HuH-7 (cell line): ENCODE measurements at regions not wholly inside any gene's neighbourhood (a gene's known extent, or its start where the extent isn't known, plus 50 kb on each side); places are given as distances from the start of the nearest gene placed in this dataset.
"Not testable (repeated sequence)": the region's sequence is repeated elsewhere in the genome, so short reads cannot be mapped to it uniquely, and the experiment has no call there.

Source experiments
- DNase-seq: peaks from one replicate; pipeline ENCODE4 v3.0.0; 2011; ENCODE audit warnings: low spot score

DNA sequence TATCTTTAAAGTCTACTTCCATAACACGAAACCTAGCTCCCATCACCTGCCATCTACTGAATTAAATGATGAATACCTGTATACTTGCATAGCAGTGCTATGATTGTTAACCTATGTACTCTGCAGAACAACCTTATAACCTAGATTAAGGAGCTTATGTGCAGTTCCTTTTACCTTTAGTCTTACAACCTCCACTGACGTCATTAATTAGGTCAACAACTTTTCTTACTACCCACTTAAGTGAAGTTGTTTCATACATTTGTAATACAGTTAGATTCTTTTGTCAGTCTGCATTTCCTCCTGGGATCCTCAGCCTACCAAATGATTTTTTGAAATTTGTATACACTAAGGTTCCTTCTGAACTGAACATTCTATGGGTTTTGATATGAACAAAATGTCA lies 1082.3 kb downstream of the SUCLG1 start:
- DNase-seq: no peak

DNA sequence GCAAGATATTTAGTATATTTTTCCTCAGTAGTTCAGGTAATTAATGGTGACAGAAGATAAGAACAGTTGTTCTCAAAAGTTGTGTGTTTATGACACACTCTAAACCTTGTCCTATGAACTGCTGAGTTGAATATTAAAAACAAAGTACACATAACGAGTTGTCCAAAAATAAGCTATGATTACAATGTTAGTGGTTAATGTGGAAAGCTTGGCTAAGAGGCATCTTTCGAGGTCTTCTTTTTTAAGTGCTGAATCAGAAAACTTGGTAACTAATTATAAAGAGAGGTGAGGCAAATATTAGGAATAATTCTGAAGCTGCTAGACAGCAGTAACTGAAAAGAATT lies 1088.7 kb downstream of the SUCLG1 start:
- no peak for DNase-seq

DNA sequence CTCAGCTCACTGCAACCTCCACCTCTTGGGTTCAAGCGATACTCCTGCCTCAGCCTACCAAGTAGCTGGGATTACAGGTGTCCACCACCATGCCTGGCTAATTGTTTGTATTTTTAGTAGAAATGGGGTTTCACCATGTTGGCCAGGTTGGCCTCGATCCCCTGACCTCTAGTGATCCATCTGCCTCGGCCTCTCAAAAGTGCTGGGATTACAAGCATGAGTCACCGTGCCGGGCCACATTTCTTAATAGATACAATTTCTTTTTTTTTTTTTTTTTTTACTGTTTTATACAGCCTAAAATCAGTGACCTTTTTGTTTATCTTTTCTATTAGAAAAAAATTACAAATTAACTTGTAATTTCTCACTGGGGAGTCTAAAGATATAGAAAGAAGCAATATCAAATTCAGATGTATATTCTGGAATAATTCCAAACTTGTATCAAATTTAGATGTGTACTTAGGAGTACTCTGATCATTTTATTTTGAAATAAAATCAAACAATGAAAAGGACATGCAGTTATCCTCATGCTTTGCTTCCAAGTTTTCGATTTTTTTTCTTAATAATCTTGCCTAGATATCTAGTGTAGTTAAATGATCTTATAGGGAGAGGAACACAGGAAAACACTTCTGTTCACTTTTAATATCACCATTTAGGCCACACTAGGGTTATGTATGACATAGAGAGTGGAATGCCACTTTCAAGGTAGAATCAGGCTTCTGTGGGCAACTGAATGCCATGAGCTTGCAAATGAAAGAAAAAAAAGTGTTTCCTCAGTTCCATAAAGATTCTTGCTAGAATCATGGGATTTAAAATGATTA lies 1089.3 kb downstream of the SUCLG1 start:
- DNase-seq: no peak

DNA sequence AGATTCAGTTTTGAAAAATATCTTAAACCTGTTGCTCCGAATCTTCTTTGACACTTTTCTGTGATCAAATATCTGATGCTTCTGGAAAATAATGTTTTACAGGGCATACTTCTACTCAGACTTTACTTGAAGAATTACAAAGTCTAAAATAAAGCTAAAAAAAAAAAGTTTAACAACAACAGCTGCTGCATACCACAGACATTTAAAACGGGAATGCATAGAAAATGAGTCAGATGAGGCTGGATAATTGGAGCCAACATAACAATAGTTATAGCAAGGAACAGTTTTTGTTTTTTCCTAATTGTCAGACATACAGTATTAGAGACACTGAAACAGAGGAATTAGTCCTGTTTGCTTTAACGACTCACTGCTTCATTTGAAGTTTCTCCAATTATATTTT lies 1090.2 kb downstream of the SUCLG1 start:
- no peak for DNase-seq

DNA sequence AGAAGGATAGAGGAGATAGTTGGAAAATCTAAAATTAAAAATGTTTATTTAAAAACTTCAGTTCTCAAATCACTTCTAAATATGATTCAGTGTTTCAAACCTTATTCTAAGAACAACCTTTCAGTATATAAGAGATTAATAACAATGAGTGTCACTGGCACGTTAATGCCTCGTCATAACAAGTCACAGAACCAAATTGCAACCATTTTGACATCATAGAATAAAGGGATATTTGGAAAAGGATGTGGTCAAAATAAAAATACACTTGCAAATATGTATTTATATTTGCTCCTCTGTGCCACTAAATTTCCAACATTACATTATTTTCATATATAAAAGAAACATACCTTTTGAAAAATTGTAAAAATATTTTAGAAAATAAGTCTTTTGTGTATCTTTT lies 1090.6 kb downstream of the SUCLG1 start:
- no peak for DNase-seq

DNA sequence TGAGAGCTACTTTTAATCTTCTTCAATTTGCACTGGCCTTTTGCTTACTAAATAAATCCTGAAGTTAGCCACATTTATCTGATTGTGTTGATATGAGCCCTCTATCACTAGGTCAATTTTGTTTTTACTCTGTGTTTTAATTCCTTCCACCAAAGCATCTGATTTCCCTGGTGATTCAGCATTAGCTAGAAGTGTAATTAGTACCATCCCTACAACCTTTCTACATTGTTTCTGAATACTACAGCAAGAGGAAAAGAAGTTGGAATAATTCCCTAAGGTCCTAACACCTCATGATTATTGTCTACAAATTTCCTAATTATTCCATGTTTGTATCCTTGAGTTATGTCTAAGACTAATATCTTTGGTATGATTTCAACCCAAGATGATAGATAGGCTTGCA lies 1093.6 kb downstream of the SUCLG1 start:
- DNase-seq: no peak

DNA sequence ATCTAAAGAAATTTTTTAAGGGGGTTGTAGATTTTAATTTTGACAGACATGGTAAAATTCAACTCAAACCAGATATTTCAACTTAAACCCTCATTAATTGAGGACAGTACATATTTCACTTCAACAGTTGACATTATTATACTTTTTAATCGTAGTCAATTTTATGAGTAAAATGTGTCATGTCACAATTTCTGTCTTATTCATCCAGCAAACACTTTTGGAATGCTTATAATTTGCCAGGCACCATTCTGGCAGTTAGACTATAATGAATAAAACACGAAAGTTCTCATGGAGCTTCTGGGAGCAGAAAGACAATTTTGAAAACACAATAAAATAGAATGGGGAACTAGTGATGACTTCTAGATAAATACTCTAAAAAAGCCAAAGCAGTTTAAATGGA lies 1094.8 kb downstream of the SUCLG1 start:
- no peak for DNase-seq

DNA sequence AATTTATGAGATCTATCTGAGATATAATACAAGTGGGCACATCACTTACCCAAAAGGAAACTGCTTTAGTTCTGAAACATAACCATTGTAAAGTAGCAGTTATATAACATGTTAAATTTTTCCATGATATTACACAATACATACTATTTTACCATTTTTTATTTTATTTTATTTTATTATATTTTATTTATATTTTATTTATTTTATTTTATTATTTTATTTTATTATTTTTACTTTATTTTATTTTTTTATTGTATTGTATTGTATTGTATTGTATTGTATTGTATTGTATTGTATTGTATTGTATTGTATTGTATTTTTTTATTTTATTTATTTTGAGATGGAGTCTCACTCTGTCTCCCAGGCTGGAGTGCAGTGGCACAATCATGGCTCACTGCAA lies 1095.9 kb downstream of the SUCLG1 start:
- DNase-seq: not testable (repeated sequence)

DNA sequence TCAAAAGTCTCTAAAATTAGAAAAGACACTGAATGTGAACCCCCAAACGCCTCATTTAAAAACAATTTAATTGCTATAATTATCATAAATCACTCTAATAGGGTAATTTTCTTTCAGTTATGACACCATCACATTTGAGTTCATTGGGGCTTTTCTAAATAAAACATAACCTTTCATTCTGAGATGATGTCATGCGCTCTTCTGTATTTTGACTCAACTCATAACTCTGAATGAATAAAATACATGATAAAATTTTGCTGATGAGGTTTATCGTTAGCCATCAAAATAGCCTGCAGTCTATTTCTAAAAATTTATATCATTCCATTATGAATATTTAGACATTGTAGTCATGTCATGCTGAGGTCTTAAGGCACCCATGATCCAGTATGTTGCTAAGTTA lies 1099.7 kb downstream of the SUCLG1 start:
- no peak for DNase-seq

DNA sequence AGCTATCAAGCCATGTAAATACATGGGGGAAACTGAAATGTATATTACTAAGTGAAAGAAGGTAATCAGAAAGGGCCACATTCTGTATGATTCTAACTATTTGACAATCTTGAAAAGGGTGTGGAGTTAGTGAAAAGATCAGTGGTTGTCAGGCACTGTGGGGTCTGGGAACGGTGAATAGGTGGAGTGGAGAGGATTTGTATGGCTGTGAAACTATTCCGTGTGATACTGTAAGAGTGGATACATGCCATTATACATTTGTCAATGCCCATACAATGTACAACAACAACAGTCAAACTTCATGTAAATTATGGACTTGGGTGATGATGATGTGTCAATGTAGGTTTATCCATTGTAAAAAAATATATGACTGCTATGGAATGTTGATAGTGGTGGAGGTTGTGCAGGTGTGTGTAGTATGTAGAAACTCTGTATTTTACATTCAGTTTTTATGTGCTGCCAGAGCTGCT lies 1116.2 kb downstream of the SUCLG1 start:
- DNase-seq: no peak

DNA sequence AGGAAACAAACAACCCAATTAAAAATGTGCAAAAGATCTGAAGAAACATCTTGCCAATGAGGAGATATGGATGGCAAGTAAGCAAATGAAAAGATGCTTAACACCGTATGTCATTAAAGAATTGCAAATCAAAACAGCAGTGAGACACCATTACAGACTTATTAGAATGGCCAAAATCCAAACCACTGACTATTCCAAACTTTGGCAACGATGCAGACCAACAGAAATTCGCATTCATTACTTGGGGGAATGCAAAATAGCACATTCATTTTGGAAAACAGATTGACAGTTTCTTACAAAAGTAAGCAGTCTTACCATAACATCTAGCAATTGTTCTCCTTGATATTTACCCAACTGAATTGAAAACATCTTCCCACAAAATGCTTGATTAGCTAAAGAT lies 1118.7 kb downstream of the SUCLG1 start:
- DNase-seq: no peak

DNA sequence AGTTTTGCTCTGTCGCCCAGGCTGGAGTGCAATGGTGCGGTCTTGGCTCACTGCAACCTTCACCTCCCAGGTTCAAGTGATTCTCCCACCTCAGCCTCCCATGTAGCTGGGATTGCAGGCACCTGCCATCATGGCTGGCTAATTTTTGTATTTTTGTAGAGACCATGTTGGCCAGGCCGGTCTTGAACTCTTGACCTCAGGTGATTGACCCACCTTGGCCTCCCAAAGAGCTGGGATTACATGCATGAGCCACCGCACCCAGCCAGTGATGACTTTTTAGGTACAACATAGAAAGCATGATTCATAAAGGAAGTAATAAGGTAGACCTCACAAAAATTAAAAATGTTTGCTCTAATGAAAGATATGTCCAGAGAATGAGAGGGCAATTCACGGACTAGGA lies 1119.1 kb downstream of the SUCLG1 start:
- not testable (repeated sequence) for DNase-seq

DNA sequence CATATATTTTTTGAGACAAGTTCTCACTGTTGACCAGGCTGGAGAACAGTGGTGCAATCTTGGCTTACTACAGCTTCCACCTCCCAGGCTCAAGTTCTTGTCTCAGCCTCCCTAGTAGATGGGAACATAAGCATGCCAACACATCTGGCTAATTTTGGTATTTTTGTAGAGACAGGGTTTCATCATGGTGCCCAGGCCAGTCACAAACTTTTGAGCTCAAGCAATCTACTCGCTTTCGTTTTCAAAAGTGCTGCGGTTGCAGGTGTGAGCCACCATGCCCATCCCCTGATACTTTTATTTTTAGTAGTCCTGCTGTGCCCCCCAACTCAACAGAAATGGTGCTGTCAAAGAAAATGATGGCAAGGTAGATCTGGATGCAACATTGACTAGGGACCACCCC lies 1127.3 kb downstream of the SUCLG1 start:
- DNase-seq: no peak

DNA sequence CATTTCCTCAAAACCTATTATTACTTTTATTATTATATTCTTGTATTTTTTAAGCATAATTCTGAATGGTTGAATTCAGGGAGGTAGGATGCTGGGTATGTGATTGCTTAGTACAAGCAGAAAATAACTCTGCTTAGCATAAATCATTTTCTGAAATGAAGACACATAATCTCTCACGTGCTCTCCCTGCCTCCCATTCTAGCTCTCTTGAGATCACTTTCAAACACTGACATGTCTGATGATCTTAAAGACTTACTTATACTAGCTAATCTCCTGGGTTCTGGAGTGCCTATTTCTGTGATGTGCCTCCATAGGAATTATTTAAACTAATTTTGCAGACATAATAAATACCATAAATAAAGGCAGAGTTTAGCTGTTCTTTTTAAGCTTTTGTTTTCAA lies 1136.0 kb downstream of the SUCLG1 start:
- DNase-seq: no peak

DNA sequence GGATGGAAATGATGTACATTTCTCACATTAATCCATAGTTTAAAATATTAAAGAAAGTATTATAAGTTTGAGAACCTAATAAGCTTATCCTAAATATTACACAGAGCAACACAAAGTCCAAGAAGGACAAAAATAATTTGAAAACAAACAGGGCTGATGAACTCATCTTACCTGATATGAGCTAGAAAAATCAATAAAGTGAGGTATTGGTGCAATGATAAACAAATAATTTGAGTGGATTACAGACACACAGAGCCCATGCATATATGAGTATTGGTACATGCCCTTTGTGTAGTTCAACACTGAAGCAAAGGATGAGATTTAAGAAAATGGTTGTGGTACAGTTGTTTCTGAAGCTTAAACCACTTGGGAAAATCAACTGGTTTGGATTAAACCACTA lies 1139.0 kb downstream of the SUCLG1 start:
- DNase-seq: no peak

DNA sequence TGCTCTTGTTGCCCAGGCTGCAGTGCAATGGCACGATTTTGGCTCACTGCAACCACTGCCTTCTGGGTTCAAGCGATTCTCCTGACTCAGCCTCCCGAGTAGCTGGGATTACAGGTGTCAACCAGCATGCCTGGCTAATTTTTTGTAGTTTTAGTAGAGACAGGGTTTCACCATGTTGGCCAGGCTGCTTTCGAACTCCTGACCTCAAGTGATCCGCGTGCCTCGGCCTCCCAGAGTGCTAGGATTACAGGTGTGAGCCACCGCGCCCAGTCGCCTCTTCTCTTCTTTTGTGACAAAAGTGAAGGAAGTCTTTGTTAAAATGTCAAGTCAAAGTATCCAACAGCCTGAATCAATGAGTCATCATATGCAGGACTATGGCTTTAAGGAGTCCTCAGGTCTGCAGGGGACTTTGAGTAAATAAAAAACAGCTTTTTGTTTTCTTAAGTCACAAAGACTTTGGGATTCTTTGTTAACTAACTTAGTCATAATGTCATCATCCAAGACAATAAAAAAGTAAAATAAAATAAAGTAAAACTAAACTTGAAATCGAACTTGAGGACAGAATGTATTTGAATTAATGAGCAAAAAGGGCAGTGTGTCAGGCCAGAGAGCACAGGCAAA lies 1153.2 kb downstream of the SUCLG1 start:
- no peak for DNase-seq

DNA sequence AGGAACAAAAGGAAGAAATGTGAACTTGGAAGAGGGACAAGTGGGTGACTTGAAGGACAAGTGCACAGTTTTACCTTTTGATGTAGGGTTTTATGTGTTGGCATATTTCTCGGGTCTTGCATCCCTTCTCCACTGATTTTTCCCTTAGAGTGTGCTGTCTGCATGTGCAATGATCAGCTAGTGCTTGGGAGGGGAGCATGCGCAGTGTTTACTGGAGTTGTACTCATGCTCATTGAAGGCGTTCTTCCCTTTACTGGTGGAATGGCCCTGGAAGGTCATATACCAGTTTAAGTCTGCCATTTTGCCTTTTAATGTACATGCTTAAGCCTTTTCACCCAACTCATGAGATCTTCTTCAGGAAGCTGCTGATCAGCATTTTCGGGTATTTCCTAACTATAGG lies 1168.0 kb downstream of the SUCLG1 start:
- no peak for DNase-seq

DNA sequence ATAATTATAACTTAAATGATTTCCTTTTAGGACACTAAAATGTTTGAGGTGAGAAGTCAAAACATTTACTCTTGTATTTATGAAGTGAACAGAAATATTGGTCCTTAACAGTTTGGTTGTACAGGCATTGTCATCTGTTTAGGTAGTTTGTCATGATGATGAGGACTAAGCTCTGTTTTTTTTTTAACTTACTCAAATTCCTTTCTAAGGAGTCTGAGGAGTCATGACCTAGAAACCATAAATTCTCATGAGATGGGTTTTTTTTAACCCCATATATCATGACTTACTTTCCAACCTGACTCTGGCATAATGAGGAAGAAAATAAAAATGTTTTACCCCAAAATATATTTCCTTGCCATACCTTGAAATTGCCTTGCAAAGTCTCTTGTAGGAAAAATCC lies 1176.2 kb downstream of the SUCLG1 start:
- DNase-seq: no peak

DNA sequence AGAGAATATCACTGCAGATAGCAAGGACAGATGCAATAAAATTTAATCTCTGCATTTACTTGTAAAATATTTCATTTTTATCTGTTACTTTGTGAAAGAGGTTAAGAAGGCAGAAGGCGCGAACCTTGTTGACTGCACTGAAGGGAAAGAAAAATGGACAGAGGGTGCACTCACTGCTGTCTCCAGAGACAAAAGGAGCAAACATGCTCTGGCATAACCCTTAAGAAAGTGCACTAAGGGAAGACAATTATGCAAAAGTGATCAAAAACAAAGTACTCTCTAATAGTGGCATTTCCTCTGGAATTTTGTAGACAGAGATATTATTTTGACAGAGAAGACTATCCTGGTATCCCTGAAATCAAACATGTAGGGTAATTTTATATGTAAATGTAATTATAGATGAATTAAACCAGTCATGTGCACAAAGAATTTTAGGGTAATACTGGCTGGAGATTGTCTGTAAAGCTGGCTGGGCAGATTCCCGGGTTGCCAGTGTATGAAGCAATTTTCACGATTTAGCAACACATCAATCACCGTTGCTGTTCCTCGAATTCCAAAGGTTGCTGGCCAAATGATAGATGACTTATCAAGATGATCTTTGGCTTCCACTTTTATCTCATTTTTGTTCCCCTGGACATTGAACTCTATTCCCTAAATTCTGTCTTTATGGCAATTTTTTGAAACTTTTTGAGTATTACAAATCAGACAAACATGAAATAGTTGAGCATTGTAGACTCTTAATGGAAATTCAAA lies 1176.9 kb downstream of the SUCLG1 start:
- DNase-seq: peak; percentile 42

DNA sequence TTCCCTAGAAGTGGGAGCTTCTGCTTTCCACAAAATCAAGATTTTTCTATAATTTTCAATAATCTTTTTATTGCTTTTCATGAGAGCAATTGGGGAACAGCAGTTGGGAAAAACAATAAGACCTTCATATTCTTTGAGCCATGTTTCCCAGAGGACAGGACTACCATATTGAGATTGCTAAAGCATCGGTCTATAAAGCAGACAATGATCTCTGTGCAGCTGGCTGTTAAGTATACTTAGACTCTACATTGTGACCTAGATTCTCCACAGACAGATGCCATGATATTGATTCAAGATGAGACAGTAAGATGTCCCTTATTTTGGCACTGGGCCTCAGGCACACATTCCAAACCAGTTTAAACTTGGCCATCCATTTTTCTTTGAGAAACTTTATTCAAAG lies 1178.7 kb downstream of the SUCLG1 start:
- no peak for DNase-seq

DNA sequence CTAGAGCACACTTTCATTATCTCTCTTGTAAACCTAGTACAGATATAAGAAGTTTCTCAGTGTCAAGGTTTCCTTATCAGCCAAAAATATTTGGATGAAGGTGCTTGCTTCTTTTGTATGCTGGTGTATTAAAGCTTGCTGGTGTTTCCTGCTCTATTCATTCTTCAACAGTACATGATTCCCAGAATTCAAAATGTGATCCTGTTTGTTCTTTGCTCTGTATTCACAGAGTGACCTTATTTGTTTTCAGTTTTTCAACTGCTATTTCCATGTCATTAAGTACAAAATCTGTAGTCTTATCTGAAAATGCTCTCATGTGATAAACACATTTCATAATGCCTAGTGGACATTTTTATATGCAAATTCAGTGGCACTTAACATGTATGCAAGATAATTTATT lies 1185.8 kb downstream of the SUCLG1 start:
- no peak for DNase-seq

DNA sequence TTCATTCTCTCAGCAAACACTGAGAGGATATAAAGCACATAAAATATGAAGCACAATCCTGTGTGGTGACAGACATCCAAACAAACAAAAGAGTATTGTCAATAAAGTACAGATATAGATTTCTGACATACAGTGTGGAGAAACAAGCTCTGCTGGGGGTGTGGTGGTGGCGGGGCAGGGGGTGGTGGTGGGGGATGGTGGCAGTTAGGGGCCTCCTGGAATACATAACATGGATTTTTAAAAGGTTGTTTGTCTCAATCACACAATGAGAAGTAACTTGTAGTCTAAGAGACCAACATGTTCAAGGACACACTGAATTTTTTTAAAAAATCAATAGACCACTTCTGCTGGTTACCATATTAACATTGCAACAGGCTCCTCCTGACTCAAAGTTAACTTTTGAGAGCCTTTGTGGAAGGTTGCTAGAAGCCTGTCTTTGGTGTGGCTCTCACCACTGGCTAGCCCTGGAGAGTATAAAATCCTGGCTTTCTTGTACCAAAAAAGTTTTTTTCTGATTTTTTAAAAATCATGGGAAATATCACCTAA lies 1197.4 kb downstream of the SUCLG1 start:
- peak; percentile 4 for DNase-seq

DNA sequence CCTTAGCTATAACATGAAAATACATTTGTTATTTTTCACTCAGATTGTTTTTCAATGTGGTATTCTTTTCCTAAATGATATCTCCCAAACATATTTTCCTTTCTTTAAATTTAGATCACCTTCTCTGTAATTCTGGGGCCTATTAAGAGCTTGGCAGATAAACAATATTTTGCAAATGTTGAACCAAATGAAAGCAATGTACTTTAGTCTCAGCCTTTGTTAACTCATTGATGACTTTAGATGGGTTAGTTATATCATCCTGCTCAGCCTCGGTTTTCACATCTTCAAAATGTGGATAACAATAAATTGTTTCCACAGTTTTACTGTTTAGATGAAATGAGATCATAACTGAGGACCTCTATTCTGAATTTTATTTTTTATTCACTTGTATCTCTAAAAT lies 1205.2 kb downstream of the SUCLG1 start:
- DNase-seq: no peak
